Progenitor cell of endocrine pancreas (in vitro differentiated cells): ENCODE measurements at regions not wholly inside any gene's neighbourhood (a gene's known extent, or its start where the extent isn't known, plus 50 kb on each side); places are given as distances from the start of the nearest gene placed in this dataset.
A peak's percentile ranks its signal among the peaks of the same experiment; 100 is the strongest.

Experiments used
- DNase-seq: peaks from one replicate; pipeline ENCODE4 v3.0.0; 2021; ENCODE audit warnings: low spot score; ENCODE audit not compliant: unreplicated experiment
- H3K27ac Mint-ChIP-seq: 2 replicates; pipeline ENCODE4 v1.8.0; 2021; ENCODE audit warnings: mild to moderate bottlenecking, moderate library complexity, mixed read lengths
- H3K27me3 Mint-ChIP-seq: 2 replicates; pipeline ENCODE4 v1.8.0; 2021; ENCODE audit warnings: mixed read lengths
- H3K36me3 Mint-ChIP-seq: 2 replicates; pipeline ENCODE4 v1.8.0; 2022; ENCODE audit warnings: mixed read lengths; ENCODE audit not compliant: insufficient read depth
- H3K4me1 Mint-ChIP-seq: 2 replicates; pipeline ENCODE4 v1.8.0; 2021; ENCODE audit warnings: low read depth, mixed read lengths
- H3K4me3 Mint-ChIP-seq: 2 replicates; pipeline ENCODE4 v1.8.0; 2021; ENCODE audit warnings: low read depth, mild to moderate bottlenecking, moderate library complexity, mixed read lengths
- H3K9me3 Mint-ChIP-seq: 2 replicates; pipeline ENCODE4 v1.8.0; 2021; ENCODE audit warnings: low read depth, mixed read lengths
- TF ChIP-seq, protein P1 (sequence below): fragments of 200-600 bp; sonication (generic); IDR thresholded peaks from one replicate; pipeline ENCODE4 v1.5.0; 2021; ENCODE audit warnings: antibody characterized with exemption, mild to moderate bottlenecking; ENCODE audit not compliant: unreplicated experiment

- H3K27ac Mint-ChIP-seq, result peak overlapping the region; percentile 93
Measured at GRCh38 chr12:64997858-64998257, 123.2 kb downstream of the WIF1 start.

DNA sequence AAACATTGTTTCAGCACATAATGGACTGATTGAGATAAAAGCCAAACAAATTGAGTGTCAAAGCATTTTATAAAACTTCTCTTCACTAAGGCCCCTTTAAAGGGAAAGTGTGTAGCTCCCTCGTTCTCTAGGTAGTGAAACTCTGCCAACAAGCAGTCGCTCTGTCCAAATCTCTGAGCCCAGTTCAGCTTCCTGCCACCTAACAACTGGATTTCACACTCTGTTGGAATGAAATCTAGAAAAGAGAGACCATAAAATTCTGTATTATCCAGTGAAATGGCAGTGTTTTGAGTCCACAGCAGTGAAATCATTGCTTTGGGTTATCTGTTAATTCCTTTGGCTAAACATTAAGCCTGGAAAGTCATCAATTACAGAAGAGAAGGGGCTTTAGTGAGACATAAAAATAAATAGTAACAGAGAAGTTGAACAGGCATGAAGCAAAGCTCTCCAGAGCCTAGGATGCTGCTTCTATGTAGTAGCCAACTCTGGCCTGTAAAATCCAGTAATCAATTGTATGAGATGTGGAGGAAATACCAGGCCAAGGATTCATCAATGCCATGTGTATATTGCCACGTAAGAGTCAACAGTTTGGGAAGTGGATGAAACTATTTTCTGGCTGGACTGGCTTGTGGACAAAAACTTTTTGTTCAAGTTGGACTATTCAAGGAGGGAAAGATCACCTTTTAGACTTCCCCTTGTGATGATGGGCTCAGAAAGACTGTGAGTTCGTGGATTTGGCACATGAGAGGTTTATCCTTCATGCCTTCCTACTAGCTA is 122.5 kb downstream of the WIF1 start:
- peaks cover 3% of the 10 kb centered on the region for H3K27me3 Mint-ChIP-seq
- H3K4me1 Mint-ChIP-seq, result peaks cover 46% of the 10 kb centered on the region
- peaks cover 15% of the 10 kb centered on the region for H3K9me3 Mint-ChIP-seq
- H3K4me3 Mint-ChIP-seq, result peak overlapping the region; percentile 0
- H3K36me3 Mint-ChIP-seq, result peaks cover 1% of the 10 kb centered on the region
- peak overlapping the region; percentile 93 for H3K27ac Mint-ChIP-seq
- DNase-seq, result no peak
- TF ChIP-seq, protein P1, sequence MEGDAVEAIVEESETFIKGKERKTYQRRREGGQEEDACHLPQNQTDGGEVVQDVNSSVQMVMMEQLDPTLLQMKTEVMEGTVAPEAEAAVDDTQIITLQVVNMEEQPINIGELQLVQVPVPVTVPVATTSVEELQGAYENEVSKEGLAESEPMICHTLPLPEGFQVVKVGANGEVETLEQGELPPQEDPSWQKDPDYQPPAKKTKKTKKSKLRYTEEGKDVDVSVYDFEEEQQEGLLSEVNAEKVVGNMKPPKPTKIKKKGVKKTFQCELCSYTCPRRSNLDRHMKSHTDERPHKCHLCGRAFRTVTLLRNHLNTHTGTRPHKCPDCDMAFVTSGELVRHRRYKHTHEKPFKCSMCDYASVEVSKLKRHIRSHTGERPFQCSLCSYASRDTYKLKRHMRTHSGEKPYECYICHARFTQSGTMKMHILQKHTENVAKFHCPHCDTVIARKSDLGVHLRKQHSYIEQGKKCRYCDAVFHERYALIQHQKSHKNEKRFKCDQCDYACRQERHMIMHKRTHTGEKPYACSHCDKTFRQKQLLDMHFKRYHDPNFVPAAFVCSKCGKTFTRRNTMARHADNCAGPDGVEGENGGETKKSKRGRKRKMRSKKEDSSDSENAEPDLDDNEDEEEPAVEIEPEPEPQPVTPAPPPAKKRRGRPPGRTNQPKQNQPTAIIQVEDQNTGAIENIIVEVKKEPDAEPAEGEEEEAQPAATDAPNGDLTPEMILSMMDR, result no peak

More at GRCh38 chr12:64997858-64998257, 123.2 kb downstream of the WIF1 start:
- Mint-ChIP-seq H3K9me3 (peaks cover 15% of the 10 kb centered on the region), H3K27me3 (peaks cover 3% of the 10 kb centered on the region), H3K36me3 (peaks cover 1% of the 10 kb centered on the region), H3K4me1 (peaks cover 46% of the 10 kb centered on the region), H3K4me3 (peak overlapping the region; percentile 17)
- no peak for DNase-seq
- TF ChIP-seq, protein P1, result no peak

DNA sequence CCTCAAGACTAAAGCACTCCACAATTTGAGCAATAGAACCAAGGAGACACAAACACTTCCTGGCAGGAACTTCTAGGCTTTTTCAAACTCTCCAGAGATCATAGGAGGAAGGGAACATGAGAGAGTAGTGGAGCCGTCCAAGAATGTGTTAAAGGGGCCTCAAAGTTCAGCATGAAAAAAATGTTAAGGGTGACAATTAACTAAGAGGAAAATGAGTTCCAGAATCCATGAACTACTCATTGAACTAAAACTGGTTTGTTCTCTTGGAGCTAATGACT is 122.0 kb downstream of the WIF1 start:
- Mint-ChIP-seq H3K27ac (peak overlapping the region; percentile 93), H3K4me3 (no peak overlapping the region), H3K4me1 (peaks cover 46% of the 10 kb centered on the region), H3K27me3 (peaks cover 3% of the 10 kb centered on the region), H3K36me3 (peaks cover 1% of the 10 kb centered on the region), H3K9me3 (peaks cover 15% of the 10 kb centered on the region)
- TF ChIP-seq, protein P1, result no peak
- no peak for DNase-seq
